HEK293 (cell line): ENCODE measurements at regions not wholly inside any gene's neighbourhood (a gene's known extent, or its start where the extent isn't known, plus 50 kb on each side); places are given as distances from the start of the nearest gene placed in this dataset.

ENCODE experiments used
- CTCF ChIP-seq: fragments of 450-650 bp; formaldehyde crosslinking; IDR thresholded peaks from 2 replicates; pipeline ENCODE4 v1.5.1; 2016; ENCODE audit warnings: missing biosample characterization, missing genetic modification characterization
- IKZF3 ChIP-seq: fragments of 450-650 bp; IDR thresholded peaks from 2 replicates; pipeline ENCODE4 v1.5.0; 2018; ENCODE audit warnings: missing biosample characterization, mild to moderate bottlenecking, missing genetic modification characterization, moderate library complexity
- PBX3 ChIP-seq: sonication (generic); formaldehyde crosslinking; IDR thresholded peaks from 2 replicates; pipeline ENCODE4 v1.8.1; 2022; ENCODE audit warnings: mild to moderate bottlenecking, moderate library complexity, missing genetic modification reagents
- ZNF214 ChIP-seq: fragments of 450-650 bp; formaldehyde crosslinking; IDR thresholded peaks from 2 replicates; pipeline ENCODE4 v1.5.1; 2017; ENCODE audit warnings: missing biosample characterization, mild to moderate bottlenecking, missing genetic modification characterization, borderline replicate concordance
- TF ChIP-seq, protein P1 (sequence below): fragments of 450-650 bp; formaldehyde crosslinking; IDR thresholded peaks from 2 replicates; pipeline ENCODE4 v1.5.1; 2016; ENCODE audit warnings: missing biosample characterization, missing genetic modification characterization

DNA sequence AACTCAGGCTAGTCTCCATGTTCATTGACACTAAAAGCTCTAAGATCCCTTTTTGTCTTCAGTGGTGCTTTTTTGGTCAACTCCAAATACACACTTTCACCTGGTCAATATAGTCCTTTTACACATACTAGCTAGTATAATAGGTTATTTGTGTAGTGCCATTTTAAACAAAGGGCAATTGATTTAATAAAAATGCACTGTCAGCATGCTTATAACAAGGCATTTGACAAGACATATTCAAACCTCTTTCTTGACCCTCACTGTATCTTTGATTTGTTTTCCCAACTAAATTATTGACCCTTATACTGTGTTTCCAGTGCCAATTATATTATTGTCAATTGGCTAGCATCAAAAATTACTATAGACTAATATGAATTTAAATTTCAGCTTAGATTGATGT lies 1117.6 kb upstream of the DDX18 start:
- TF ChIP-seq CTCF (tag by site-specific recombination) (no peak), ZNF214 (no peak), PBX3 (CRISPR knock-in tag) (no peak), IKZF3 (tag by site-specific recombination) (no peak)
- TF ChIP-seq, protein P1, sequence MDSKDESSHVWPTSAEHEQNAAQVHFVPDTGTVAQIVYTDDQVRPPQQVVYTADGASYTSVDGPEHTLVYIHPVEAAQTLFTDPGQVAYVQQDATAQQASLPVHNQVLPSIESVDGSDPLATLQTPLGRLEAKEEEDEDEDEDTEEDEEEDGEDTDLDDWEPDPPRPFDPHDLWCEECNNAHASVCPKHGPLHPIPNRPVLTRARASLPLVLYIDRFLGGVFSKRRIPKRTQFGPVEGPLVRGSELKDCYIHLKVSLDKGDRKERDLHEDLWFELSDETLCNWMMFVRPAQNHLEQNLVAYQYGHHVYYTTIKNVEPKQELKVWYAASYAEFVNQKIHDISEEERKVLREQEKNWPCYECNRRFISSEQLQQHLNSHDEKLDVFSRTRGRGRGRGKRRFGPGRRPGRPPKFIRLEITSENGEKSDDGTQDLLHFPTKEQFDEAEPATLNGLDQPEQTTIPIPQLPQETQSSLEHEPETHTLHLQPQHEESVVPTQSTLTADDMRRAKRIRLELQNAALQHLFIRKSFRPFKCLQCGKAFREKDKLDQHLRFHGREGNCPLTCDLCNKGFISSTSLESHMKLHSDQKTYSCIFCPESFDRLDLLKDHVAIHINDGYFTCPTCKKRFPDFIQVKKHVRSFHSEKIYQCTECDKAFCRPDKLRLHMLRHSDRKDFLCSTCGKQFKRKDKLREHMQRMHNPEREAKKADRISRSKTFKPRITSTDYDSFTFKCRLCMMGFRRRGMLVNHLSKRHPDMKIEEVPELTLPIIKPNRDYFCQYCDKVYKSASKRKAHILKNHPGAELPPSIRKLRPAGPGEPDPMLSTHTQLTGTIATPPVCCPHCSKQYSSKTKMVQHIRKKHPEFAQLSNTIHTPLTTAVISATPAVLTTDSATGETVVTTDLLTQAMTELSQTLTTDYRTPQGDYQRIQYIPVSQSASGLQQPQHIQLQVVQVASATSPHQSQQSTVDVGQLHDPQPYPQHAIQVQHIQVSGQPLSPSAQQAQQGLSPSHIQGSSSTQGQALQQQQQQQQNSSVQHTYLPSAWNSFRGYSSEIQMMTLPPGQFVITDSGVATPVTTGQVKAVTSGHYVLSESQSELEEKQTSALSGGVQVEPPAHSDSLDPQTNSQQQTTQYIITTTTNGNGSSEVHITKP (tag by site-specific recombination), result no peak
